Neuronal stem cell (in vitro differentiated cells): ENCODE measurements at regions not wholly inside any gene's neighbourhood (a gene's known extent, or its start where the extent isn't known, plus 50 kb on each side); places are given as distances from the start of the nearest gene placed in this dataset.

Source experiments
- DNase-seq: peaks from one replicate; pipeline ENCODE4 v3.0.0-alpha.2; 2013; ENCODE audit warnings: low spot score
- H2AFZ ChIP-seq: one replicate; pipeline ENCODE4 v1.6.1; 2013; ENCODE audit warnings: mild to moderate bottlenecking, low read length, inconsistent platforms
- H2AK5ac ChIP-seq: 2 replicates; pipeline ENCODE4 v1.6.1; 2013; ENCODE audit warnings: low read depth, mild to moderate bottlenecking, inconsistent platforms, low read length, moderate library complexity, mixed read lengths
- H2BK120ac ChIP-seq: 2 replicates; pipeline ENCODE4 v1.6.1; 2013; ENCODE audit warnings: low read depth, mild to moderate bottlenecking, inconsistent platforms, low read length, moderate library complexity, mixed read lengths
- H2BK12ac ChIP-seq: one replicate; pipeline ENCODE4 v1.6.1; 2013; ENCODE audit warnings: low read length, inconsistent platforms
- H2BK15ac ChIP-seq: 2 replicates; pipeline ENCODE4 v1.6.1; 2013; ENCODE audit warnings: mild to moderate bottlenecking, low read length, inconsistent platforms, mixed read lengths
- H2BK5ac ChIP-seq: one replicate; pipeline ENCODE4 v1.6.1; 2013; ENCODE audit warnings: inconsistent platforms, mild to moderate bottlenecking, low read length, moderate library complexity
- H3K14ac ChIP-seq: one replicate; pipeline ENCODE4 v1.6.1; 2013; ENCODE audit warnings: low read length, inconsistent platforms
- H3K18ac ChIP-seq: 2 replicates; pipeline ENCODE4 v1.6.1; 2013; ENCODE audit warnings: low read length, inconsistent platforms
- H3K23ac ChIP-seq: 2 replicates; pipeline ENCODE4 v1.6.1; 2013; ENCODE audit warnings: low read depth, mild to moderate bottlenecking, mixed read lengths, low read length, inconsistent platforms; ENCODE audit not compliant: poor library complexity
- H3K27ac ChIP-seq: replicated peaks from 3 replicates; pipeline ENCODE4 v1.5.1; 2013; ENCODE audit warnings: low read length, inconsistent platforms
- H3K27me3 ChIP-seq, 3 experiments: 2 replicates each; pipeline ENCODE4 v1.6.1; 2013; ENCODE audit warnings: low read length in 3 of 3, mild to moderate bottlenecking in 2 of 3, inconsistent platforms in 1 of 3, low read depth in 1 of 3, mixed read lengths in 1 of 3, moderate library complexity in 1 of 3; ENCODE audit not compliant: control insufficient read depth in 3 of 3, insufficient read depth in 3 of 3
- H3K36me3 ChIP-seq, 2 donors: replicated peaks in 1 of 2; 2 replicates each; pipeline ENCODE4 v1.6.1; 2013; ENCODE audit warnings: low read length in 2 of 2; ENCODE audit not compliant: control insufficient read depth in 2 of 2, insufficient read depth in 2 of 2
- H3K4ac ChIP-seq: 2 replicates; pipeline ENCODE4 v1.6.1; 2013; ENCODE audit warnings: inconsistent platforms, mild to moderate bottlenecking, low read length, moderate library complexity
- H3K4me1 ChIP-seq, 2 donors: 1 replicate in 1 of 2; 2 replicates in 1 of 2; pipeline ENCODE4 v1.6.1; 2013; ENCODE audit warnings: low read length in 2 of 2, low read depth in 1 of 2; ENCODE audit not compliant: control insufficient read depth in 2 of 2, insufficient read depth in 1 of 2
- H3K4me2 ChIP-seq: one replicate; pipeline ENCODE4 v1.6.1; 2013; ENCODE audit warnings: mild to moderate bottlenecking, low read length, inconsistent platforms; ENCODE audit not compliant: insufficient read depth, poor library complexity, severe bottlenecking
- H3K4me3 ChIP-seq, 2 donors: 2 replicates each; pipeline ENCODE4 v1.5.1; 2013; ENCODE audit warnings: low read length in 2 of 2, mild to moderate bottlenecking in 2 of 2, inconsistent platforms in 1 of 2, moderate library complexity in 1 of 2
- H3K79me1 ChIP-seq: one replicate; pipeline ENCODE4 v1.6.1; 2013; ENCODE audit warnings: low read depth, mild to moderate bottlenecking, inconsistent platforms, low read length, moderate library complexity
- H3K9ac ChIP-seq: one replicate; pipeline ENCODE4 v1.6.1; 2013; ENCODE audit warnings: mild to moderate bottlenecking, low read depth, low read length, inconsistent platforms; ENCODE audit not compliant: poor library complexity
- H3K9me3 ChIP-seq, 2 donors: replicated peaks in 1 of 2; 2 replicates each; pipeline versions ENCODE3 to v1.6.1; 2013; ENCODE audit warnings: low read length in 2 of 2, mild to moderate bottlenecking in 2 of 2, inconsistent platforms in 1 of 2, low read depth in 1 of 2, mixed read lengths in 1 of 2, moderate library complexity in 1 of 2; ENCODE audit not compliant: control insufficient read depth in 2 of 2, insufficient read depth in 1 of 2
- H4K8ac ChIP-seq: one replicate; pipeline ENCODE4 v1.6.1; 2013; ENCODE audit warnings: low read depth, mild to moderate bottlenecking, inconsistent platforms, low read length, moderate library complexity
- H4K91ac ChIP-seq: one replicate; pipeline ENCODE4 v1.6.1; 2013; ENCODE audit warnings: low read length, low read depth, mild to moderate bottlenecking, inconsistent platforms; ENCODE audit not compliant: poor library complexity
- WGBS, 2 donors: extraction: QIAGEN DNeasy Blood & Tissue Kit; methylation state at CpG; one replicate each; pipeline ENCODE4 v1.1.7; 2013; ENCODE audit warnings: missing lambda C conversion rate in 2 of 2, mixed read lengths in 1 of 2; ENCODE audit not compliant: insufficient read length in 2 of 2, insufficient replicate concordance in 1 of 2; ENCODE audit errors: extremely low coverage in 2 of 2; 5-methylcytosine and 5-hydroxymethylcytosine counted together

DNA sequence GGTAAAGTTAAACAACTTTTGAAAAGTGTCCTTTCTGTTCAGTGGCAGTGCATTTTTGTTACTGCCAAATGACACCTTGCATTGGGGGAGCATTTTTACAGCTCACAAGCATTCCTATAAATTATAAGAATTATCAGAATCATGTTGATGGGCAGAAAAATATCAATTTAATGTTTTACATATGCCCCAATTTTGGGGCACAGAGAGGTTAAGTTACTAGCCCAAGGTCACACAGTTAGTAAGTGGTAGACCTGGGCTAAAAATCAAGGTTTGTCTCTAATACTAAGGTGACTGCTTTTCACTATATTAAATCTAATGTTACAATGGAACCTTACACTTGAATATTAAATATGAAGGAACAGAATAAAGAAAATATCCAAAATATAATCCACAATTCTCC, 180.1 kb upstream of the IVNS1ABP start:
- Histone ChIP-seq H2BK12ac (no peak overlapping the region), H2AK5ac (no peak overlapping the region), H3K23ac (no peak overlapping the region), H3K14ac (no peak overlapping the region), H3K18ac (no peak overlapping the region), H2BK15ac (no peak overlapping the region), H3K4me3 (no peak overlapping the region), H3K4me1 (no peaks in the 10 kb centered on the region), H3K27me3 (no peaks in the 10 kb centered on the region), H3K9me3 (no peaks in the 10 kb centered on the region), H3K36me3 (no peaks in the 10 kb centered on the region), H2AFZ (no peak overlapping the region), H3K4me2 (no peak overlapping the region), H3K27ac (no peak overlapping the region), H3K9ac (no peak overlapping the region), H4K91ac (no peak overlapping the region), H3K79me1 (no peaks in the 10 kb centered on the region), H3K4ac (no peak overlapping the region), H2BK5ac (no peak overlapping the region), H2BK120ac (no peak overlapping the region), H4K8ac (no peak overlapping the region)
- DNase-seq: no peak

DNA sequence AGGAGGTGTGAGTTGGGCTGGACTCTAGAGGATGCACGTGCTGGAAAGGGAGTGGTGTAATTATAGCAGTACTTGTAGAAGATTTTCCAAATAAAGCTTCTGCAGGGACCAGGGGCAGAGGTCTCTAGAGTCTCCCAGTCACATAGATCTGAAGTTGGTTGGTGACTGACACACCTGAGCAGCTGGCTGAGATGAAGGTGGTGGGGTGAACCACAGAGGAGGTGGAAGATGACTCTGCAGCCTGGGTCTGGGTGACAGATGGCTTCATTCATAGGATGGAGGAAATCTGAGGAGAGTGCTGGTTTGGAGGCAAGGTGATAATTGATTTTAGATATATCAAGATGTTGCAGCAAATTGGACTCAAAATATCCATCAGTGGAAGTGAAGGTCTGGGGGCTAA, 178.9 kb upstream of the IVNS1ABP start:
- Histone ChIP-seq H3K18ac (no peak overlapping the region), H2BK12ac (no peak overlapping the region), H3K27me3 (no peaks in the 10 kb centered on the region), H2AFZ (no peak overlapping the region), H2AK5ac (no peak overlapping the region), H4K91ac (no peak overlapping the region), H2BK120ac (no peak overlapping the region), H3K4me1 (no peaks in the 10 kb centered on the region), H3K4me3 (no peak overlapping the region), H3K79me1 (no peaks in the 10 kb centered on the region), H3K14ac (no peak overlapping the region), H3K9me3 (no peaks in the 10 kb centered on the region), H3K23ac (no peak overlapping the region), H4K8ac (no peak overlapping the region), H3K4ac (no peak overlapping the region), H3K4me2 (no peak overlapping the region), H3K9ac (no peak overlapping the region), H3K27ac (no peak overlapping the region), H3K36me3 (no peaks in the 10 kb centered on the region), H2BK15ac (no peak overlapping the region), H2BK5ac (no peak overlapping the region)
- DNase-seq: no peak
- no CpG with 5 or more reads among the region's 1 CpG for WGBS, 2 donors

DNA sequence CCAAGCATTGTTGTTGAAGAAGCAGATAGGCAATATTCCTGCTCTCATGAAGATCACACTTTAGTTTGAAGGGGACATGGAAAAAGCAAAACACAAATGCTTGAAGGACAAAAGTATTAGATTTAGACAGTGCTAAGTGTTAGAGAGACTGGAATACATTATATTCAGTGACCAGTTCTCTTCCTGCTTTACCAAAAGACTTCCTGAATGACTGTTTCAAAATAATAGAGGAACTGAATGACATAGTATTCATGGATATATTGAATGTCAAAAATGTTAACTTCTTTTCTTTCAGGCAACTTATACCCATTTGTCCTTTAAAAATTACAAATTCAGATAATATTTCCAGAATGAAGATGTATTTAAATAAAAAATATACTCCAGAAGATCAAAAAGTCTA, 178.0 kb upstream of the IVNS1ABP start:
- Histone ChIP-seq H2BK5ac (no peak overlapping the region), H3K4me2 (no peak overlapping the region), H3K23ac (no peak overlapping the region), H2BK15ac (no peak overlapping the region), H3K27ac (no peak overlapping the region), H3K9me3 (no peaks in the 10 kb centered on the region), H4K8ac (no peak overlapping the region), H2BK120ac (no peak overlapping the region), H4K91ac (no peak overlapping the region), H3K9ac (no peak overlapping the region), H2AFZ (no peak overlapping the region), H2AK5ac (no peak overlapping the region), H3K4ac (no peak overlapping the region), H2BK12ac (no peak overlapping the region), H3K4me3 (no peak overlapping the region), H3K79me1 (no peaks in the 10 kb centered on the region), H3K4me1 (no peaks in the 10 kb centered on the region), H3K36me3 (no peaks in the 10 kb centered on the region), H3K18ac (no peak overlapping the region), H3K27me3 (no peaks in the 10 kb centered on the region), H3K14ac (no peak overlapping the region)
- DNase-seq: no peak

DNA sequence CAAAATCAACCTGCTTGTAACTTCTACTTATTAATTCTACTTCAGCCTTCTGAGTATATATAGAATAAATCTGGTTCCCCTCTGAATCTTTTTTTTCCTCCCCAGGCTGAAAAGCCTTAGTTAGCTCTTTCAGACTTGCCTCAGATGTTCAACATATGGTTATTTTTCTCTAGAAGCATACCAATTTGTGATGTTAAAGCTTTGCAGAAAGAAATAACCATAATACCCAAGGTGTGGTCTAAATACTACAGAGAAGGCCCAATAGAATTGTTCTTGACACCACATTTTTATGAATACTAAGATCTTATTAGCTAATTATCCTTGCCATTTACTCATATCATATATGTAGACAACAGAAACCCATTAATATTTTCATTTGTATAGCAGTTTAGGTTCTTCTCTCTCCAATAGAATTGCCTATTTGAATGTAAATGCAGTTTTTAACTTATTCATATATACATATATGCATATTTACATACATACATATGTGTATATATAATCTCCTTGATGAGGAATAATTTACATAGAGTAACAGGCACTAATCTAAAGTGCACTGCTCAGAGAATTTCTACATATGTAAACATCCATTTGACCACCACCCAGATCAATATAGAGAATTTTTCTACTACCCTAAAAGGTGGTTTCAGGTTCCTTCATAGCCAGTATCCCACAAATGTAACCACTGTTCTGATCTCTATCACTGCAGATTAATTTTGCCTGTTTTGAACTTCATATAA, 175.2 kb upstream of the IVNS1ABP start:
- Histone ChIP-seq H2AK5ac (no peak overlapping the region), H3K36me3 (no peaks in the 10 kb centered on the region), H3K18ac (no peak overlapping the region), H4K91ac (no peak overlapping the region), H2BK5ac (no peak overlapping the region), H3K14ac (no peak overlapping the region), H3K23ac (no peak overlapping the region), H2AFZ (no peak overlapping the region), H3K4me3 (no peak overlapping the region), H3K9me3 (no peaks in the 10 kb centered on the region), H2BK12ac (no peak overlapping the region), H2BK120ac (no peak overlapping the region), H3K4me1 (peaks cover 2 to 6% of the 10 kb centered on the region in 2 donors), H2BK15ac (no peak overlapping the region), H4K8ac (no peak overlapping the region), H3K4ac (no peak overlapping the region), H3K4me2 (no peak overlapping the region), H3K27me3 (no peaks in the 10 kb centered on the region), H3K79me1 (no peaks in the 10 kb centered on the region), H3K27ac (no peak overlapping the region), H3K9ac (no peak overlapping the region)
- no peak for DNase-seq
